DND-41 (cell line): ENCODE measurements at regions not wholly inside any gene's neighbourhood (a gene's known extent, or its start where the extent isn't known, plus 50 kb on each side); places are given as distances from the start of the nearest gene placed in this dataset.

Experiments
- ATAC-seq: fragments of 200-7000 bp; cut with Tn5 transposase; 3 replicates; pipeline ENCODE4 v1.9.1; 2021; ENCODE audit warnings: low read depth; ENCODE audit not compliant: insufficient read depth
- DNase-seq: peaks from one replicate; pipeline ENCODE4 v3.0.0-alpha.2; 2020
- H2AFZ ChIP-seq: 2 replicates; pipeline ENCODE4 v1.6.0; 2012; ENCODE audit warnings: low read depth, low read length
- H3K27ac ChIP-seq: 2 replicates; pipeline ENCODE4 v1.5.1; 2012; ENCODE audit warnings: low read length, inconsistent platforms
- H3K27me3 ChIP-seq: fragments of 200-600 bp; sonication (generic); 2 replicates; pipeline ENCODE4 v1.6.0; 2012; ENCODE audit warnings: low read length, mild to moderate bottlenecking, inconsistent platforms; ENCODE audit not compliant: insufficient read depth, poor library complexity
- H3K36me3 ChIP-seq: 2 replicates; pipeline ENCODE4 v1.5.1; 2012; ENCODE audit warnings: low read length, inconsistent platforms; ENCODE audit not compliant: insufficient read depth
- H3K4me1 ChIP-seq: 2 replicates; pipeline ENCODE4 v1.5.1; 2012; ENCODE audit warnings: mild to moderate bottlenecking, low read length; ENCODE audit not compliant: insufficient read depth
- H3K4me2 ChIP-seq: 2 replicates; pipeline ENCODE4 v1.6.0; 2012; ENCODE audit warnings: mild to moderate bottlenecking, moderate library complexity, low read length, inconsistent platforms; ENCODE audit not compliant: insufficient read depth
- H3K4me3 ChIP-seq, 2 experiments: fragments of 200-600 bp in 1 of 2; shearing (Covaris generic) in 1 of 2; 2 replicates each; pipeline ENCODE4 v1.5.1; 2012 to 2016; ENCODE audit warnings: inconsistent platforms in 2 of 2, low read length in 2 of 2, mild to moderate bottlenecking in 2 of 2, low read depth in 1 of 2, moderate library complexity in 1 of 2
- H3K79me2 ChIP-seq: 2 replicates; pipeline ENCODE4 v1.6.0; 2012; ENCODE audit warnings: low read length, inconsistent platforms; ENCODE audit not compliant: insufficient read depth
- H3K9ac ChIP-seq: 2 replicates; pipeline ENCODE4 v1.6.0; 2012; ENCODE audit warnings: low read depth, mild to moderate bottlenecking, inconsistent platforms, low read length, moderate library complexity
- H3K9me3 ChIP-seq: 2 replicates; pipeline ENCODE4 v1.5.1; 2012; ENCODE audit warnings: low read length, moderate library complexity, mild to moderate bottlenecking, inconsistent platforms; ENCODE audit not compliant: insufficient read depth, severe bottlenecking
- H4K20me1 ChIP-seq: 2 replicates; pipeline ENCODE4 v1.6.0; 2012; ENCODE audit warnings: low read length; ENCODE audit not compliant: insufficient read depth
- EZH2 ChIP-seq: IDR thresholded peaks from 3 replicates; pipeline ENCODE4 v1.6.1; 2012; ENCODE audit warnings: borderline replicate concordance, low read depth, mild to moderate bottlenecking, moderate library complexity, low read length, inconsistent platforms; ENCODE audit not compliant: severe bottlenecking
- TF ChIP-seq, protein P1 (sequence below): IDR thresholded peaks from 2 replicates; pipeline ENCODE4 v1.5.1; 2012; ENCODE audit warnings: borderline replicate concordance, low read length, moderate library complexity, mild to moderate bottlenecking; ENCODE audit not compliant: poor library complexity, severe bottlenecking; ENCODE audit errors: extremely low read depth

DNA sequence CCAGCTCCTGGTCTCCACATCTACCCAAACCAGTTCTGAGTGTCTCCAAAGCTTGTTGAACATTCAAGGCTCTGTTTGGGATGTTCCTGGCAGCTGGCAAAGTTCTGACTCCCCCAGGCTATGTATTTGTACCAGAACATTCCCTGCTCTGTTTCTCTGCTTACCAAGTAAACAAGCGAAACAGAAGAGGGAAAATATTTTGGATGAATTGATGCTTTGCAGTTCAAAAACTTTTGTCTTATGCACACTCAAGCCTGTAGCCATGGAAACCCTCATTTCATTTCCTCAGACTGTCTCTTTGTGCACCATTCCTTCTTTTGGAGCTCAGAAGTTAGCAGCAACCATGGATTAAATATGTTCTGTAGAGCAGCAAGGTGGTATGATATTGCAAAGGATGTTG, 145.8 kb downstream of the ACTL7B start:
- H3K4me2 ChIP-seq: no peak overlapping the region
- no peak overlapping the region for H3K27ac ChIP-seq
- H3K9me3 ChIP-seq: no peaks in the 10 kb centered on the region
- no peak overlapping the region for H2AFZ ChIP-seq
- DNase-seq: no peak
- H3K4me3 ChIP-seq: no peak overlapping the region
- ATAC-seq: no peak
- H3K4me1 ChIP-seq: no peaks in the 10 kb centered on the region
- no peaks in the 10 kb centered on the region for H3K79me2 ChIP-seq
- no peak for TF ChIP-seq EZH2
- TF ChIP-seq, protein P1, sequence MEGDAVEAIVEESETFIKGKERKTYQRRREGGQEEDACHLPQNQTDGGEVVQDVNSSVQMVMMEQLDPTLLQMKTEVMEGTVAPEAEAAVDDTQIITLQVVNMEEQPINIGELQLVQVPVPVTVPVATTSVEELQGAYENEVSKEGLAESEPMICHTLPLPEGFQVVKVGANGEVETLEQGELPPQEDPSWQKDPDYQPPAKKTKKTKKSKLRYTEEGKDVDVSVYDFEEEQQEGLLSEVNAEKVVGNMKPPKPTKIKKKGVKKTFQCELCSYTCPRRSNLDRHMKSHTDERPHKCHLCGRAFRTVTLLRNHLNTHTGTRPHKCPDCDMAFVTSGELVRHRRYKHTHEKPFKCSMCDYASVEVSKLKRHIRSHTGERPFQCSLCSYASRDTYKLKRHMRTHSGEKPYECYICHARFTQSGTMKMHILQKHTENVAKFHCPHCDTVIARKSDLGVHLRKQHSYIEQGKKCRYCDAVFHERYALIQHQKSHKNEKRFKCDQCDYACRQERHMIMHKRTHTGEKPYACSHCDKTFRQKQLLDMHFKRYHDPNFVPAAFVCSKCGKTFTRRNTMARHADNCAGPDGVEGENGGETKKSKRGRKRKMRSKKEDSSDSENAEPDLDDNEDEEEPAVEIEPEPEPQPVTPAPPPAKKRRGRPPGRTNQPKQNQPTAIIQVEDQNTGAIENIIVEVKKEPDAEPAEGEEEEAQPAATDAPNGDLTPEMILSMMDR: no peak
- no peaks in the 10 kb centered on the region for H3K36me3 ChIP-seq
- H4K20me1 ChIP-seq: no peaks in the 10 kb centered on the region
- H3K9ac ChIP-seq: no peak overlapping the region
- H3K27me3 ChIP-seq: no peaks in the 10 kb centered on the region

DNA sequence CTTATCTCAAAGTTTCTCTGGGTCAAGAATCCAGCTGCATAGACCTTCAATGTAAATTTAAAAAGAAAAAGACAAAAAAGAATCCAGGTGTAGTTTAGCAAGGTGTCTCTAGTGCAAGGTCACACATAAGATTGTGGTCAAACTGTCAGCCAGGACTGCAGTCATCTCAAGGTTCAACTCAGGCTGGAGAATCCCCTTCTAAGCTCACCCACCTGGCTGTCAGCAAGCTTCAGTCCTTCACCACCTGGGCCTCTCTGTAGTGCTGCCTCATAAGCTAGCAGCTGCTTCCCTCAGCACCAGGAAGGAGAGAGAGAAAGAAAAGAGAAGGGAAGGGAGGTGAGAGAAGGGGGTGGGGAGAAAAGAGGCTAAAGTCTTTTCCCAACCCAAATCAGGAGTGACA, 146.7 kb downstream of the ACTL7B start:
- H3K4me3 ChIP-seq: no peak overlapping the region
- TF ChIP-seq EZH2: no peak
- TF ChIP-seq, protein P1: no peak
- H3K9me3 ChIP-seq: no peaks in the 10 kb centered on the region
- ATAC-seq: no peak
- no peaks in the 10 kb centered on the region for H3K27me3 ChIP-seq
- no peaks in the 10 kb centered on the region for H3K4me1 ChIP-seq
- no peaks in the 10 kb centered on the region for H4K20me1 ChIP-seq
- no peak overlapping the region for H2AFZ ChIP-seq
- no peaks in the 10 kb centered on the region for H3K79me2 ChIP-seq
- H3K27ac ChIP-seq: no peak overlapping the region
- H3K4me2 ChIP-seq: no peak overlapping the region
- DNase-seq: no peak
- H3K9ac ChIP-seq: no peak overlapping the region
- no peaks in the 10 kb centered on the region for H3K36me3 ChIP-seq

DNA sequence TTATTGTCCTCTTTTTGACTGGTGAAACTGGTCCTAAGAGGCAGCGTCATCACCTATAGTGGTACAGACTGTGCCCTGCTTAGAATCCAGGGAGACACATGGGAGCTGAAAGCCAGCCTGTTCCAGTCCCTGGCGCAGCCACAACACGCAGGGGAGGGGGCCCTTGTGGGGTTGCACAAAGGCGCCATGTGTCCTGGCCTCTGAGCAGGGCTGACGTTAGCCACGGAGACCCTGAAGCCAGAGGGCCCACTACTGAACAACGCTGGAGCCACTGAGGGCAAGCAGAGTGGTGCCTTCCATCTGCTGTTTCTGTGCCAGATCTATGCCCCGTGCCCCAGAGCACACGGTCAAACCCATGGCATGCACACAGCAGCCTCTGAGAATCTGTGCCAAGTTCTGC, 147.3 kb downstream of the ACTL7B start:
- TF ChIP-seq, protein P1: no peak
- no peak for TF ChIP-seq EZH2
- Histone ChIP-seq H3K9me3 (no peaks in the 10 kb centered on the region), H3K4me3 (no peak overlapping the region), H3K27me3 (no peaks in the 10 kb centered on the region), H3K4me1 (no peaks in the 10 kb centered on the region), H3K9ac (no peak overlapping the region), H2AFZ (no peak overlapping the region), H3K36me3 (no peaks in the 10 kb centered on the region), H3K4me2 (no peak overlapping the region), H3K79me2 (no peaks in the 10 kb centered on the region), H3K27ac (no peak overlapping the region), H4K20me1 (no peaks in the 10 kb centered on the region)
- ATAC-seq: no peak
- DNase-seq: no peak

DNA sequence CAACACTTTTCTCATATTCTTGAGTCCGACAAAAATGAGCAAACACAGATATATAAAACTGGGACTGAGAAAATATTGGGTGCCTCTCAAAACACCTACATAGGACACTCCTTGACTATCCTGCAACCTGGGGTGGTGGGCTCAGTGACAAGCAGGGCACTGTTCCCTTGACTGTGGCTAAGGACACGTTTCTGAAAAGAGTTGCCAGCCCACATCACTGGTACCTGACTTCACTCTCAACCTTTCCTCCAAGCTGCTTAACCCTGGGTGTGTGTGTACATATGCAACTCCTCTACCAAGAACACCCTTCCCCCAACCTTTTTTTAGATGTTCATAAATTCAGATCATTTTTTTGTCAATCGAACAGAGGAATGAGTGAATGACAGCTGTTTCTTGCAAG, 148.7 kb downstream of the ACTL7B start:
- no peak overlapping the region for H3K27ac ChIP-seq
- H3K4me2 ChIP-seq: no peak overlapping the region
- no peaks in the 10 kb centered on the region for H3K79me2 ChIP-seq
- no peak for DNase-seq
- H3K4me3 ChIP-seq: no peak overlapping the region
- H2AFZ ChIP-seq: no peak overlapping the region
- no peak overlapping the region for H3K9ac ChIP-seq
- no peak for ATAC-seq
- no peaks in the 10 kb centered on the region for H3K27me3 ChIP-seq
- TF ChIP-seq, protein P1: no peak
- TF ChIP-seq EZH2: no peak
- no peaks in the 10 kb centered on the region for H3K36me3 ChIP-seq
- H3K4me1 ChIP-seq: no peaks in the 10 kb centered on the region
- H3K9me3 ChIP-seq: no peaks in the 10 kb centered on the region
- H4K20me1 ChIP-seq: no peaks in the 10 kb centered on the region
